Ishikawa (cell line): ENCODE measurements at regions not wholly inside any gene's neighbourhood (a gene's known extent, or its start where the extent isn't known, plus 50 kb on each side); places are given as distances from the start of the nearest gene placed in this dataset.

Experiments used
- CEBPB ChIP-seq: IDR thresholded peaks from 2 replicates; pipeline ENCODE4 v1.6.1; 2012
- CREB1 ChIP-seq: IDR thresholded peaks from 2 replicates; pipeline ENCODE4 v1.6.1; 2012; ENCODE audit warnings: low read depth
- EGR1 ChIP-seq: IDR thresholded peaks from 2 replicates; pipeline ENCODE4 v1.6.1; 2012
- EP300 ChIP-seq: IDR thresholded peaks from 2 replicates; pipeline ENCODE4 v1.6.1; 2012; ENCODE audit warnings: borderline replicate concordance
- FOXM1 ChIP-seq: IDR thresholded peaks from 2 replicates; pipeline ENCODE4 v1.6.1; 2012; ENCODE audit warnings: low read depth, borderline replicate concordance
- NFIC ChIP-seq: IDR thresholded peaks from 2 replicates; pipeline ENCODE4 v1.6.1; 2012
- RAD21 ChIP-seq: IDR thresholded peaks from 2 replicates; pipeline ENCODE4 v1.6.1; 2012; ENCODE audit warnings: low read depth
- TAF1 ChIP-seq: IDR thresholded peaks from 2 replicates; pipeline ENCODE4 v1.6.1; 2012; ENCODE audit warnings: low read depth, mild to moderate bottlenecking
- TCF12 ChIP-seq: IDR thresholded peaks from 2 replicates; pipeline ENCODE4 v1.6.1; 2012; ENCODE audit warnings: low read depth
- TEAD4 ChIP-seq: IDR thresholded peaks from 2 replicates; pipeline ENCODE4 v1.6.1; 2012
- YY1 ChIP-seq: IDR thresholded peaks from 2 replicates; pipeline ENCODE4 v1.6.1; 2012; ENCODE audit warnings: low read depth
- ZBTB7A ChIP-seq: IDR thresholded peaks from 2 replicates; pipeline ENCODE4 v1.6.1; 2012; ENCODE audit warnings: low read depth
- TF ChIP-seq, protein P1 (sequence below): IDR thresholded peaks from 2 replicates; pipeline ENCODE4 v1.6.1; 2012; ENCODE audit warnings: low read depth, mild to moderate bottlenecking
- TF ChIP-seq, protein P2 (sequence below): IDR thresholded peaks from 2 replicates; pipeline ENCODE4 v1.6.1; 2012

DNA sequence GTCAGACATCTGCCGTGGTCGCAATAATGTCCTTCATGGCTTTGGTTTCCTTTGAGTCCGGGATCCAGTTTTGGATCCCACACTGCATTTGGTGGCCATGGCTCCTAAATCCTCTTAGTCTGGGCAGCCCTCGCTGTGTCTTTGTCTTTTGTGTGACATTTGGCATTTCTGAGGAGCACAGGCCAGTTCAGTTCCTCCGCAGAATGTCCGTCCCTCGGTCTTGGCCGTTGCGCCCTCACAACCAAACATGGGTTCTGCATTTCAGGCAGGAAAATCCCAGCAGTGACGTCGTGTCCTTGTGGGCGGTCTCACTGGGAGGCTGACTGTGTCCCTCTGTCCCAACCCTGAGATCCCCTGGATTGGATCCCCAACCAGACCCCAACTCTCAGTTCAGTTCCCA lies 172.9 kb upstream of the PPP1R26 start:
- TF ChIP-seq, protein P1, sequence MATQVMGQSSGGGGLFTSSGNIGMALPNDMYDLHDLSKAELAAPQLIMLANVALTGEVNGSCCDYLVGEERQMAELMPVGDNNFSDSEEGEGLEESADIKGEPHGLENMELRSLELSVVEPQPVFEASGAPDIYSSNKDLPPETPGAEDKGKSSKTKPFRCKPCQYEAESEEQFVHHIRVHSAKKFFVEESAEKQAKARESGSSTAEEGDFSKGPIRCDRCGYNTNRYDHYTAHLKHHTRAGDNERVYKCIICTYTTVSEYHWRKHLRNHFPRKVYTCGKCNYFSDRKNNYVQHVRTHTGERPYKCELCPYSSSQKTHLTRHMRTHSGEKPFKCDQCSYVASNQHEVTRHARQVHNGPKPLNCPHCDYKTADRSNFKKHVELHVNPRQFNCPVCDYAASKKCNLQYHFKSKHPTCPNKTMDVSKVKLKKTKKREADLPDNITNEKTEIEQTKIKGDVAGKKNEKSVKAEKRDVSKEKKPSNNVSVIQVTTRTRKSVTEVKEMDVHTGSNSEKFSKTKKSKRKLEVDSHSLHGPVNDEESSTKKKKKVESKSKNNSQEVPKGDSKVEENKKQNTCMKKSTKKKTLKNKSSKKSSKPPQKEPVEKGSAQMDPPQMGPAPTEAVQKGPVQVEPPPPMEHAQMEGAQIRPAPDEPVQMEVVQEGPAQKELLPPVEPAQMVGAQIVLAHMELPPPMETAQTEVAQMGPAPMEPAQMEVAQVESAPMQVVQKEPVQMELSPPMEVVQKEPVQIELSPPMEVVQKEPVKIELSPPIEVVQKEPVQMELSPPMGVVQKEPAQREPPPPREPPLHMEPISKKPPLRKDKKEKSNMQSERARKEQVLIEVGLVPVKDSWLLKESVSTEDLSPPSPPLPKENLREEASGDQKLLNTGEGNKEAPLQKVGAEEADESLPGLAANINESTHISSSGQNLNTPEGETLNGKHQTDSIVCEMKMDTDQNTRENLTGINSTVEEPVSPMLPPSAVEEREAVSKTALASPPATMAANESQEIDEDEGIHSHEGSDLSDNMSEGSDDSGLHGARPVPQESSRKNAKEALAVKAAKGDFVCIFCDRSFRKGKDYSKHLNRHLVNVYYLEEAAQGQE, result no peak
- TF ChIP-seq FOXM1 (no peak), RAD21 (no peak), YY1 (no peak), CEBPB (no peak), EGR1 (no peak), EP300 (no peak), ZBTB7A (no peak), CREB1 (no peak), NFIC (no peak), TEAD4 (no peak), TAF1 (no peak), TCF12 (no peak)
- TF ChIP-seq, protein P2, sequence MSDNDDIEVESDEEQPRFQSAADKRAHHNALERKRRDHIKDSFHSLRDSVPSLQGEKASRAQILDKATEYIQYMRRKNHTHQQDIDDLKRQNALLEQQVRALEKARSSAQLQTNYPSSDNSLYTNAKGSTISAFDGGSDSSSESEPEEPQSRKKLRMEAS, result no peak
